Spleen (tissue), 7 donors: ENCODE measurements at regions not wholly inside any gene's neighbourhood (a gene's known extent, or its start where the extent isn't known, plus 50 kb on each side); places are given as distances from the start of the nearest gene placed in this dataset.

Experiments used
- CTCF ChIP-seq, 11 experiments: fragments of 200-600 bp in 7 of 11; fragments of 450-650 bp in 4 of 11; sonication (generic) in 4 of 11; IDR thresholded peaks in 8 of 11; conservative IDR thresholded peaks in 3 of 11; 1 replicate in 7 of 11; 2 replicates in 4 of 11; pipeline versions ENCODE4 v1.4.0 to v1.8.0; 2016 to 2021; ENCODE audit warnings: antibody characterized with exemption in 11 of 11, inconsistent platforms in 4 of 11, mild to moderate bottlenecking in 1 of 11
- POLR2A ChIP-seq, 3 donors: fragments of 450-650 bp; IDR thresholded peaks; one replicate each; pipeline ENCODE4 v1.5.1; 2017; ENCODE audit warnings: antibody characterized with exemption in 3 of 3, mild to moderate bottlenecking in 1 of 3
- POLR2AphosphoS5 ChIP-seq, 3 donors: sonication (generic); formaldehyde crosslinking; IDR thresholded peaks; one replicate each; pipeline ENCODE4 v1.5.1; 2017; ENCODE audit warnings: antibody characterized with exemption in 3 of 3
- donor health status: DM: no; HTN: no; CAD: no; lungs with moderate emphysema.
- donor health status: DM: no; HTN: no; CAD: no.
- donor health status: DM: no; HTN: no; CAD: no.

GRCh38 chr1:235009074-235009473, 119.6 kb downstream of the TOMM20 start:
- TF ChIP-seq POLR2A (IDR thresholded peaks at IDR 0.05): no peak
- no peak for TF ChIP-seq CTCF (IDR thresholded peaks at IDR 0.05 in 8 of 11, conservative IDR thresholded peaks at IDR 0.05 in 3 of 11)
- no peak for TF ChIP-seq POLR2AphosphoS5 (IDR thresholded peaks at IDR 0.05)
